HG03039 (cell line): ENCODE measurements at regions not wholly inside any gene's neighbourhood (a gene's known extent, or its start where the extent isn't known, plus 50 kb on each side); places are given as distances from the start of the nearest gene placed in this dataset.
"Not testable (repeated sequence)": the region's sequence is repeated elsewhere in the genome, so short reads cannot be mapped to it uniquely, and the experiment has no call there.

ENCODE experiments used
- ATAC-seq: cut with Tn5 transposase; IDR thresholded peaks from one replicate; pipeline ENCODE4 v1.9.1; 2021; ENCODE audit warnings: mild to moderate bottlenecking, moderate library complexity; ENCODE audit not compliant: unreplicated experiment

GRCh38 chr10:81534991-81535390 lies 340.0 kb upstream of the NRG3 start:
- ATAC-seq, result no peak

- no peak for ATAC-seq
Observed at GRCh38 chr10:81541517-81541916, 333.5 kb upstream of the NRG3 start.

- ATAC-seq, result no peak
Observed at GRCh38 chr10:81546243-81546642, 328.8 kb upstream of the NRG3 start.

GRCh38 chr10:81548160-81548559 lies 326.8 kb upstream of the NRG3 start:
- ATAC-seq, result no peak

- no peak for ATAC-seq
Observed at GRCh38 chr10:81564143-81564542, 310.9 kb upstream of the NRG3 start.

- no peak for ATAC-seq
Observed at GRCh38 chr10:81569488-81569887, 305.5 kb upstream of the NRG3 start.

- ATAC-seq, result no peak
Observed at GRCh38 chr10:81570349-81570748, 304.6 kb upstream of the NRG3 start.

GRCh38 chr10:81570878-81571794 lies 303.9 kb upstream of the NRG3 start:
- no peak for ATAC-seq

GRCh38 chr10:81575036-81575435 lies 300.0 kb upstream of the NRG3 start:
- ATAC-seq, result no peak

- no peak for ATAC-seq
Observed at GRCh38 chr10:81576336-81576735, 298.7 kb upstream of the NRG3 start.

- no peak for ATAC-seq
Observed at GRCh38 chr10:81594991-81595390, 280.0 kb upstream of the NRG3 start.

- ATAC-seq, result no peak
Observed at GRCh38 chr10:81600185-81600584, 274.8 kb upstream of the NRG3 start.

GRCh38 chr10:81603106-81603620 lies 271.8 kb upstream of the NRG3 start:
- ATAC-seq, result no peak

GRCh38 chr10:81644485-81644884 lies 230.5 kb upstream of the NRG3 start:
- not testable (repeated sequence) for ATAC-seq

GRCh38 chr10:81655986-81656385 lies 219.0 kb upstream of the NRG3 start:
- no peak for ATAC-seq

GRCh38 chr10:81662837-81663236 lies 212.2 kb upstream of the NRG3 start:
- ATAC-seq, result no peak

GRCh38 chr10:81664800-81665199 lies 210.2 kb upstream of the NRG3 start:
- not testable (repeated sequence) for ATAC-seq

- ATAC-seq, result no peak
Observed at GRCh38 chr10:81674941-81675340, 200.1 kb upstream of the NRG3 start.

- ATAC-seq, result no peak
Observed at GRCh38 chr10:81679291-81679690, 195.7 kb upstream of the NRG3 start.

GRCh38 chr10:81680359-81680758 lies 194.6 kb upstream of the NRG3 start:
- ATAC-seq, result no peak

- ATAC-seq, result no peak
Observed at GRCh38 chr10:81688459-81688858, 186.5 kb upstream of the NRG3 start.

GRCh38 chr10:81696609-81697388 lies 178.2 kb upstream of the NRG3 start:
- no peak for ATAC-seq
